Activated naive CD8-positive, alpha-beta T cell (primary cell): ENCODE measurements at regions not wholly inside any gene's neighbourhood (a gene's known extent, or its start where the extent isn't known, plus 50 kb on each side); places are given as distances from the start of the nearest gene placed in this dataset.

Source experiments
- H3K27ac Mint-ChIP-seq: one replicate; pipeline ENCODE4 v1.8.0; 2021; ENCODE audit warnings: mixed read lengths
- H3K27me3 Mint-ChIP-seq: one replicate; pipeline ENCODE4 v1.8.0; 2021; ENCODE audit warnings: mixed read lengths
- H3K36me3 Mint-ChIP-seq: one replicate; pipeline ENCODE4 v1.8.0; 2021; ENCODE audit warnings: mixed read lengths
- H3K4me1 Mint-ChIP-seq: one replicate; pipeline ENCODE4 v1.8.0; 2021; ENCODE audit warnings: low read depth, mixed read lengths
- H3K4me3 Mint-ChIP-seq: one replicate; pipeline ENCODE4 v1.8.0; 2021; ENCODE audit warnings: mild to moderate bottlenecking, mixed read lengths
- H3K9me3 Mint-ChIP-seq: one replicate; pipeline ENCODE4 v1.8.0; 2021; ENCODE audit warnings: low read depth, mixed read lengths

DNA sequence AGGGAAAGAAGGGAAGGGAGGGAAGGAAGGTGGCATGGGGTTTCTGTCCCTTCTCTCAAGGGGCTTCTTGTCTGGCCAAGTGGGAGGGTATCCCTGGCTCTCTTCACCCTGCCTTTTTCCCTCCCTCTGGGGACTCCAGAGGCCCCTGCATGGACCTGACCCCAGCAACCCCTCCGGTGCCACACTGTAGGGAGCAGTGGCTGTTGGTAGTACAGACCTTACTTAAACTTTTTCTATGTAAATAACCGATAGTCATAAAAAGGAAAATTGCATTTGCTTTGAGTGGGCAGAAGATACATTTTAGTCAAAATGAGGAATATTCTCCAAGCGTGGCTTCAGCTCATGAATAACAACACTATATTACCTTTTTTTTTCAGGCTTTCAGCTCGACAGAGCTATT is 1384.0 kb downstream of the BRD1 start:
- H3K36me3 Mint-ChIP-seq, result no peaks in the 10 kb centered on the region
- no peaks in the 10 kb centered on the region for H3K27me3 Mint-ChIP-seq
- H3K9me3 Mint-ChIP-seq, result no peaks in the 10 kb centered on the region
- no peak overlapping the region for H3K27ac Mint-ChIP-seq
- H3K4me1 Mint-ChIP-seq, result no peaks in the 10 kb centered on the region
- H3K4me3 Mint-ChIP-seq, result no peak overlapping the region

DNA sequence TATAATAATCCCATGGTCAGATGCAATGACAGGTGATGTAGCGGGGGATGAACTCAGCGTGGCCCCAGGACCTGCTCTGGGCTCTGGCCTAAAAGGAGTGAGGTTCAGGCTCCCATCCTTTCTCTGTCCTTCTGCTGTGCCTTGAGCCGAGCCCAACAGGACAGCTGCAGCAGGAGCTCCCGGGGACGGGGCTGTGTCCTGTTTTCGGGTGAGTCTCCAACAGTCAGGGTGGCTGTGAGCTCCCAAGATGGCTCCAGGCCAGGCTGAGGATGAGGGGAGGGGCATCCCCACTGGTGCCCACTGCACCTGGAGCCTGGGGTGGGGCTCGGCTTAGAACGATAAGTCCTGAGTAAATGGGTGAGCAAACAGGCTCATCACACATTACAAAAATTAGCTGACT is 1385.0 kb downstream of the BRD1 start:
- H3K27ac Mint-ChIP-seq, result no peak overlapping the region
- H3K4me1 Mint-ChIP-seq, result no peaks in the 10 kb centered on the region
- no peaks in the 10 kb centered on the region for H3K9me3 Mint-ChIP-seq
- H3K27me3 Mint-ChIP-seq, result no peaks in the 10 kb centered on the region
- no peak overlapping the region for H3K4me3 Mint-ChIP-seq
- no peaks in the 10 kb centered on the region for H3K36me3 Mint-ChIP-seq

- H3K4me3 Mint-ChIP-seq, result no peak overlapping the region
- no peaks in the 10 kb centered on the region for H3K4me1 Mint-ChIP-seq
- H3K9me3 Mint-ChIP-seq, result no peaks in the 10 kb centered on the region
- no peak overlapping the region for H3K27ac Mint-ChIP-seq
- H3K27me3 Mint-ChIP-seq, result no peaks in the 10 kb centered on the region
- no peaks in the 10 kb centered on the region for H3K36me3 Mint-ChIP-seq
Measured at GRCh38 chr22:48441553-48441850, 1386.2 kb downstream of the BRD1 start.

GRCh38 chr22:48440673-48441552 is 1386.8 kb downstream of the BRD1 start:
- Mint-ChIP-seq H3K27ac (no peak overlapping the region), H3K4me1 (no peaks in the 10 kb centered on the region), H3K27me3 (no peaks in the 10 kb centered on the region), H3K9me3 (no peaks in the 10 kb centered on the region), H3K36me3 (no peaks in the 10 kb centered on the region), H3K4me3 (no peak overlapping the region)

GRCh38 chr22:48440176-48440575 is 1387.5 kb downstream of the BRD1 start:
- Mint-ChIP-seq H3K27me3 (no peaks in the 10 kb centered on the region), H3K27ac (no peak overlapping the region), H3K36me3 (no peaks in the 10 kb centered on the region), H3K4me1 (no peaks in the 10 kb centered on the region), H3K4me3 (no peak overlapping the region), H3K9me3 (no peaks in the 10 kb centered on the region)

DNA sequence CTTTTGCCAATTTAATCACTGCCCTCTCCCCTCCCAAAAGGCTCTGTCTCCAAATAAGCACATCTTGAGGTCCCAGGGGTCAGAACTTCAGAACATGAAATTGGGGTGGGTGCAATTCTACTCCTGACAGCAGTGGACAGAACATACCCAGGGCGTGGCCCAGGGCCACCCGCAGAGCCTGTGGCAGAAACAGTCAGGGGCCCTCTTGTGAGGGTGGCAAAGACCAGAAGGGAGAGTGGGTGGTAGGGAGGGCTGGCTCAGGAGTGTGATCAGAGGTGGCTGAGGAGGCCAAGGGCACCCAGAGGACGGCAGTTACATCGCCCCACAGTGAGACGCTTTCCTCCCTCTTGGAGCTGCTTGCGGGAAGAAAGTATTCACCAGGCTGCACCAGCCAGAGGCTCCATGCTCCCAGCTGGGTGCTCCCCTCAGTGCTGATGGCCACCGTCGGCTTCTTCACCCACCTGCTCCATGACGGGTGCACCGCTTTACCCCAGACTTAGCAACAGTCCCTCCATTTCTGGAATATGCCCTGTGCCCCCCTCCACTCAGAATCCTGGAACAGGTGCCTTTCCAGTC is 1388.0 kb downstream of the BRD1 start:
- no peak overlapping the region for H3K4me3 Mint-ChIP-seq
- H3K36me3 Mint-ChIP-seq, result no peaks in the 10 kb centered on the region
- H3K9me3 Mint-ChIP-seq, result no peaks in the 10 kb centered on the region
- no peaks in the 10 kb centered on the region for H3K27me3 Mint-ChIP-seq
- no peak overlapping the region for H3K27ac Mint-ChIP-seq
- H3K4me1 Mint-ChIP-seq, result no peaks in the 10 kb centered on the region

- Mint-ChIP-seq H3K36me3 (no peaks in the 10 kb centered on the region), H3K4me3 (no peak overlapping the region), H3K9me3 (no peaks in the 10 kb centered on the region), H3K4me1 (no peaks in the 10 kb centered on the region), H3K27me3 (no peaks in the 10 kb centered on the region), H3K27ac (no peak overlapping the region)
Measured at GRCh38 chr22:48438800-48439559, 1388.7 kb downstream of the BRD1 start.

- no peak overlapping the region for H3K27ac Mint-ChIP-seq
- no peak overlapping the region for H3K4me3 Mint-ChIP-seq
- no peaks in the 10 kb centered on the region for H3K36me3 Mint-ChIP-seq
- H3K9me3 Mint-ChIP-seq, result no peaks in the 10 kb centered on the region
- H3K4me1 Mint-ChIP-seq, result no peaks in the 10 kb centered on the region
- H3K27me3 Mint-ChIP-seq, result no peaks in the 10 kb centered on the region
Measured at GRCh38 chr22:48438096-48438495, 1389.6 kb downstream of the BRD1 start.

DNA sequence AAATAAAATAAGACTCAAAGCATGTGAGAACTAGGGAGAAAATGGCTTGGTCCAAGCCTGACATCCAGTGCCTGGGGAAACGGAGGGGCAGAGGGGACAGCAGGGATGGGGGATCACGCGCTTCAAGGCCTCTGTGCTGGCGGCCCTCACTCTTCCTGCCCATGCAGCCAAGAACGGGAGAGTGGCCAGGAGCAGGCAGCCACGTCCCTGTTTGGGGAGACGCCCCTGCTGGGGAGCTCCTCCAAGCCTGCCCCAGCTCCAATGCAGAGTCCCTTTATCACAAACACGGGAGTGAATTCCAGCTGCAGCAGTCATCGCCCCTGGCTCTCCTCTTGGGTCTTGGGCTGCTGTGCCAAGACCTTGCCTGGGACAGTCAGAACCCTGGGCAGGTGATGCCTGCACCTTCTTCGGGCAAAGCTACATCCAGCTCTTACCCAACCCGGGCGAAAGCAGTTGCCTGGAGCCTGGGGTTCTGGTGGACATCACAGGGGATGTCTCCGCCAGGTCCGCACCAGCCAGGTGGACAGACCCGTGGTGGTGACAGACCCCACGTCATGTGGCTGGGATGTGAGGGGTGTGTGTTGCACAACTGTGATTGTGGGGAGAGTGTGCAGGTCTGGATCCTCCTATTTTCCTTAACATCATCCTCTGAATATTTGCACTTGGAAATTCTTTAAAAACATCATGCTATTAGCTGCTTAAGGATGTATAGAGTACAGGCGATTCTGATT is 1391.3 kb downstream of the BRD1 start:
- Mint-ChIP-seq H3K4me1 (no peaks in the 10 kb centered on the region), H3K4me3 (no peak overlapping the region), H3K27me3 (no peaks in the 10 kb centered on the region), H3K9me3 (no peaks in the 10 kb centered on the region), H3K27ac (no peak overlapping the region), H3K36me3 (no peaks in the 10 kb centered on the region)

DNA sequence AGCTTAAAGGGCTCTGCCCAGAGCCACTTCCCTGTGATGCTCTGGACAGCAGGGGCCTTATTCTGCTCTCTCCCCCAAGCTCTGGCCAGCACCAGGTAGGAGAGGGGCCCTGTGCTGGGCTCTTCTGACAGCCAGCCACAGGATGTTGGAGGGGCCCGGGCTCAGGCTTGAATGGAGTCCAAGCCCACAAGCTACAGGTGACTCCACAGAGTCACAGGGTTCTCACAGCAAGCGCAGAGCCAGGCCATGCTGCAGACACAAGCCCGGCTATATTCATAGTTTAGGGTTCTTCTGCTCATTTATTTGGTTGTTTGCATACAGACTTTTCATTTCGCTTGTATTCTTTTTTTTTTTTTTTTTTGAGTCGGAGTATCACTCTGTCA is 1392.8 kb downstream of the BRD1 start:
- Mint-ChIP-seq H3K4me3 (no peak overlapping the region), H3K9me3 (no peaks in the 10 kb centered on the region), H3K27me3 (no peaks in the 10 kb centered on the region), H3K4me1 (no peaks in the 10 kb centered on the region), H3K27ac (no peak overlapping the region), H3K36me3 (no peaks in the 10 kb centered on the region)

DNA sequence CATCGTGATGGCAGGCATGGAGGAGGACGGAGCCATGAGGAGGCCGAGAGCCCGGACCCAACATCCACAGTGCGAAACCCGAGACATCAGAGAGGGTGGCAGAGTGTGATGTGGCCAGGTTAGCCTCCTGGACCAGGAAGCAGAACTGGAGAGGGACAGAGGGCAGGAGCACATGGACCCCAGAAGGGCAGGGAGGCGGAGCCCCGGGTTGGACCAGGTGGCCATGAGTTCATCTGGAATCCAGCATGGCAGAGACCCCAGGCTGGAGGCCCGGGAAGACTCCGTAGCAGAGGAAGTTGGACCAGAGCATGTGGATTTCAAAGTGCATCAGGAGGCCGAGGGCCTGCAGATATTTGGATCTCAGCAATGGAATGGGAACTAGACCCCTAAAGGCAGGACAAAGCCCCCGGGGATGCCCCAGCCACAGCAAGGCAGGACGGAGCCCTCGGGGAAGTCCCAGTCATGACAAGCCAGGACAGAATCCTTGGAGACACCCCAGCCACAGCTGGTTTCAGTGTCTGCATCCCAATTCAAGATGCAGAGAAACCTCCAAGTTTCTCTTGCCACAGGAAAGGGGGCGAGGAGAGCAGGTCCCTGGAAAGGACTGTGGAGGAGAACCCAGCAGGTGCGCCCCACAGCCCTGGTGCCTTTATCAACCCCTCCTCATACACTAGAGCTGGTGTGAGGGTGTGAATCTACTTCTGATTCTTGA is 1393.4 kb downstream of the BRD1 start:
- H3K27me3 Mint-ChIP-seq, result peaks cover under 1% of the 10 kb centered on the region
- H3K4me1 Mint-ChIP-seq, result no peaks in the 10 kb centered on the region
- no peak overlapping the region for H3K27ac Mint-ChIP-seq
- H3K36me3 Mint-ChIP-seq, result no peaks in the 10 kb centered on the region
- no peaks in the 10 kb centered on the region for H3K9me3 Mint-ChIP-seq
- no peak overlapping the region for H3K4me3 Mint-ChIP-seq

GRCh38 chr22:48433647-48434046 is 1394.0 kb downstream of the BRD1 start:
- no peaks in the 10 kb centered on the region for H3K4me1 Mint-ChIP-seq
- peaks cover 2% of the 10 kb centered on the region for H3K27me3 Mint-ChIP-seq
- no peak overlapping the region for H3K27ac Mint-ChIP-seq
- no peak overlapping the region for H3K4me3 Mint-ChIP-seq
- no peaks in the 10 kb centered on the region for H3K9me3 Mint-ChIP-seq
- H3K36me3 Mint-ChIP-seq, result no peaks in the 10 kb centered on the region

DNA sequence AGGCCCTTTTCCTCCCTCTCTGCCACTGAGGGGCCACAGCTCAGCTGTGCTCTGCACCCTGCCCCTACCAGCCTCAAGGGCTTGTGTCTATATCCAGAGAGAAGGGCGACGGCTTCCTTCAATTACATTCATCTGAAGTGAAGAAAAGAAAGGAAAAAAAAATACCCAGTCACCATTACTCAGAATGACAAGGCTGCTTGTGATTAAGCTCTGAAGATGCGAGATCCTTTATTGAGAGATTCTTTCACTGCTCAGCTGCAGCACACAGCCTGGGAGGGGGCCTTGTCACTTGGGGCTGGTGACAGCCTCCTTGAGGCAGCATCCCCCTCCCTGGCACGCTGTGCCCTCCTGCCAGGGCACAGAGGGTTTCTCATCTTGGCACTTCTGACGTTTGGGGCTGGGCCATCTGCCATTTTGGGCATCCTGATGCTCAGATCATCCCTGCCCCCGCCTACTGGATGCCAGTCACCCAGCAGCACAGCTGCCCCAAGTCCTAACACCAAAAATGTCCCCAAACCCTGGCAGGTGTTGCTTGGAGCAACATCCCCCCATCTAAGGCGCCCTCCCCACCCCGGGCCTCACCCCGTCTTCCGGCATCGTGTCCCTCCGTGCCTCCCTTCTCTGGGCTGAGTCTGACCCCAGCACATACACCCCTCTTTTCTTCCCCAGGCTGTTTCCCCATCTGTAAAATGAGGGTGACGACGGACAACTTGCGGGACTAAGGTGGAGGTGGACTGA is 1394.7 kb downstream of the BRD1 start:
- Mint-ChIP-seq H3K9me3 (no peaks in the 10 kb centered on the region), H3K27ac (no peak overlapping the region), H3K4me3 (no peak overlapping the region), H3K36me3 (no peaks in the 10 kb centered on the region), H3K27me3 (peaks cover 2% of the 10 kb centered on the region), H3K4me1 (no peaks in the 10 kb centered on the region)
